ENCODE measurements at regions not wholly inside any gene's neighbourhood (a gene's known extent, or its start where the extent isn't known, plus 50 kb on each side); places are given as distances from the start of the nearest gene placed in this dataset.
"Not testable (repeated sequence)": the region's sequence is repeated elsewhere in the genome, so short reads cannot be mapped to it uniquely, and the experiment has no call there.

GRCh38 chr11:42873800-42874405 lies 437.9 kb upstream of the API5 start:
- H3K4me3 ChIP-seq (ENCODE audit: low read length in 2 of 2); H3K36me3 ChIP-seq (ENCODE audit: control insufficient read depth in 2 of 2, insufficient read depth in 2 of 2, low read length in 1 of 2); H3K27ac ChIP-seq (ENCODE audit: low read depth in 1 of 2, low read length in 1 of 2); H3K9me3 ChIP-seq (ENCODE audit: control insufficient read depth in 2 of 2, insufficient read depth in 1 of 2, low read length in 1 of 2); H3K27me3 ChIP-seq (ENCODE audit: control insufficient read depth in 2 of 2, insufficient read depth in 1 of 2, low read length in 1 of 2); DNase-seq (ENCODE audit: low read depth in 6 of 9, low spot score in 9 of 9); H3K4me1 ChIP-seq (ENCODE audit: control insufficient read depth in 2 of 2, insufficient read depth in 2 of 2, low read length in 2 of 2): not testable (repeated sequence)
- 97% methylated on average over 23 of the region's 23 CpGs for whole genome bisulfite sequencing

GRCh38 chr11:42881335-42881734 lies 430.5 kb upstream of the API5 start:
- H3K36me3 ChIP-seq (ENCODE audit: control insufficient read depth in 2 of 2, insufficient read depth in 2 of 2, low read length in 1 of 2); H3K27me3 ChIP-seq (ENCODE audit: control insufficient read depth in 2 of 2, insufficient read depth in 1 of 2, low read length in 1 of 2); H3K4me1 ChIP-seq (ENCODE audit: control insufficient read depth in 2 of 2, insufficient read depth in 2 of 2, low read length in 2 of 2); H3K9me3 ChIP-seq (ENCODE audit: control insufficient read depth in 2 of 2, insufficient read depth in 1 of 2, low read length in 1 of 2); H3K4me3 ChIP-seq (ENCODE audit: low read length in 2 of 2); H3K27ac ChIP-seq (ENCODE audit: low read depth in 1 of 2, low read length in 1 of 2); DNase-seq (ENCODE audit: low read depth in 6 of 9, low spot score in 9 of 9): not testable (repeated sequence)
- 91% methylated on average over 17 of the region's 17 CpGs for WGBS

GRCh38 chr11:42890773-42891172 lies 421.0 kb upstream of the API5 start:
- Histone ChIP-seq H3K4me3 (ENCODE audit: low read length in 2 of 2) (no peak overlapping the region), H3K4me1 (ENCODE audit: control insufficient read depth in 2 of 2, insufficient read depth in 2 of 2, low read length in 2 of 2) (no peaks in the 10 kb centered on the region)
- no peak for DNase-seq (ENCODE audit: low read depth in 6 of 9, low spot score in 9 of 9)

GRCh38 chr11:42901084-42901483 lies 410.7 kb upstream of the API5 start:
- DNase-seq (ENCODE audit: low read depth in 6 of 9, low spot score in 9 of 9), result no peak
- WGBS, result 90% methylated on average over 1 of the region's 1 CpG

More at GRCh38 chr11:42890773-42891172, 421.0 kb upstream of the API5 start:
- H3K36me3 ChIP-seq (ENCODE audit: control insufficient read depth in 2 of 2, insufficient read depth in 2 of 2, low read length in 1 of 2), result no peaks in the 10 kb centered on the region
- H3K27ac ChIP-seq (ENCODE audit: low read depth in 1 of 2, low read length in 1 of 2), result no peak overlapping the region
- WGBS, result 87% methylated on average over 2 of the region's 2 CpGs
- H3K27me3 ChIP-seq (ENCODE audit: control insufficient read depth in 2 of 2, insufficient read depth in 1 of 2, low read length in 1 of 2), result no peaks in the 10 kb centered on the region
- no peaks in the 10 kb centered on the region for H3K9me3 ChIP-seq (ENCODE audit: control insufficient read depth in 2 of 2, insufficient read depth in 1 of 2, low read length in 1 of 2)

GRCh38 chr11:42906226-42906625 lies 405.6 kb upstream of the API5 start:
- Histone ChIP-seq H3K9me3 (ENCODE audit: control insufficient read depth in 2 of 2, insufficient read depth in 1 of 2, low read length in 1 of 2) (no peaks in the 10 kb centered on the region), H3K27me3 (ENCODE audit: control insufficient read depth in 2 of 2, insufficient read depth in 1 of 2, low read length in 1 of 2) (no peaks in the 10 kb centered on the region), H3K4me3 (ENCODE audit: low read length in 2 of 2) (no peak overlapping the region), H3K36me3 (ENCODE audit: control insufficient read depth in 2 of 2, insufficient read depth in 2 of 2, low read length in 1 of 2) (no peaks in the 10 kb centered on the region), H3K27ac (ENCODE audit: low read depth in 1 of 2, low read length in 1 of 2) (no peak overlapping the region), H3K4me1 (ENCODE audit: control insufficient read depth in 2 of 2, insufficient read depth in 2 of 2, low read length in 2 of 2) (no peaks in the 10 kb centered on the region)
- WGBS, result 69% methylated on average over 7 of the region's 7 CpGs
- no peak for DNase-seq (ENCODE audit: low read depth in 6 of 9, low spot score in 9 of 9)

More at GRCh38 chr11:42901084-42901483, 410.7 kb upstream of the API5 start:
- Histone ChIP-seq H3K36me3 (ENCODE audit: control insufficient read depth in 2 of 2, insufficient read depth in 2 of 2, low read length in 1 of 2) (no peaks in the 10 kb centered on the region), H3K27me3 (ENCODE audit: control insufficient read depth in 2 of 2, insufficient read depth in 1 of 2, low read length in 1 of 2) (no peaks in the 10 kb centered on the region), H3K27ac (ENCODE audit: low read depth in 1 of 2, low read length in 1 of 2) (no peak overlapping the region), H3K9me3 (ENCODE audit: control insufficient read depth in 2 of 2, insufficient read depth in 1 of 2, low read length in 1 of 2) (no peaks in the 10 kb centered on the region), H3K4me3 (ENCODE audit: low read length in 2 of 2) (no peak overlapping the region), H3K4me1 (ENCODE audit: control insufficient read depth in 2 of 2, insufficient read depth in 2 of 2, low read length in 2 of 2) (no peaks in the 10 kb centered on the region)

GRCh38 chr11:42913731-42914130 lies 398.1 kb upstream of the API5 start:
- H3K4me3 ChIP-seq (ENCODE audit: low read length in 2 of 2), result no peak overlapping the region
- H3K36me3 ChIP-seq (ENCODE audit: control insufficient read depth in 2 of 2, insufficient read depth in 2 of 2, low read length in 1 of 2), result no peaks in the 10 kb centered on the region
- H3K27me3 ChIP-seq (ENCODE audit: control insufficient read depth in 2 of 2, insufficient read depth in 1 of 2, low read length in 1 of 2), result no peaks in the 10 kb centered on the region
- H3K4me1 ChIP-seq (ENCODE audit: control insufficient read depth in 2 of 2, insufficient read depth in 2 of 2, low read length in 2 of 2), result no peaks in the 10 kb centered on the region
- H3K27ac ChIP-seq (ENCODE audit: low read depth in 1 of 2, low read length in 1 of 2), result no peak overlapping the region
- DNase-seq (ENCODE audit: low read depth in 6 of 9, low spot score in 9 of 9), result no peak
- H3K9me3 ChIP-seq (ENCODE audit: control insufficient read depth in 2 of 2, insufficient read depth in 1 of 2, low read length in 1 of 2), result no peaks in the 10 kb centered on the region
- WGBS, result 87% methylated on average over 2 of the region's 2 CpGs

- Histone ChIP-seq H3K4me1 (ENCODE audit: control insufficient read depth in 2 of 2, insufficient read depth in 2 of 2, low read length in 2 of 2) (no peaks in the 10 kb centered on the region), H3K4me3 (ENCODE audit: low read length in 2 of 2) (no peak overlapping the region), H3K27ac (ENCODE audit: low read depth in 1 of 2, low read length in 1 of 2) (no peak overlapping the region), H3K36me3 (ENCODE audit: control insufficient read depth in 2 of 2, insufficient read depth in 2 of 2, low read length in 1 of 2) (no peaks in the 10 kb centered on the region), H3K27me3 (ENCODE audit: control insufficient read depth in 2 of 2, insufficient read depth in 1 of 2, low read length in 1 of 2) (no peaks in the 10 kb centered on the region), H3K9me3 (ENCODE audit: control insufficient read depth in 2 of 2, insufficient read depth in 1 of 2, low read length in 1 of 2) (peaks cover 0 to 9% of the 10 kb centered on the region in 2 donors)
- WGBS, result 69% methylated on average over 3 of the region's 3 CpGs
- DNase-seq (ENCODE audit: low read depth in 6 of 9, low spot score in 9 of 9), result no peak
Observed at GRCh38 chr11:42923651-42924050, 388.1 kb upstream of the API5 start.

GRCh38 chr11:42925916-42926315 lies 385.9 kb upstream of the API5 start:
- Histone ChIP-seq H3K9me3 (ENCODE audit: control insufficient read depth in 2 of 2, insufficient read depth in 1 of 2, low read length in 1 of 2) (peaks cover 0 to 10% of the 10 kb centered on the region in 2 donors), H3K27ac (ENCODE audit: low read depth in 1 of 2, low read length in 1 of 2) (no peak overlapping the region), H3K4me1 (ENCODE audit: control insufficient read depth in 2 of 2, insufficient read depth in 2 of 2, low read length in 2 of 2) (no peaks in the 10 kb centered on the region), H3K36me3 (ENCODE audit: control insufficient read depth in 2 of 2, insufficient read depth in 2 of 2, low read length in 1 of 2) (no peaks in the 10 kb centered on the region), H3K27me3 (ENCODE audit: control insufficient read depth in 2 of 2, insufficient read depth in 1 of 2, low read length in 1 of 2) (no peaks in the 10 kb centered on the region), H3K4me3 (ENCODE audit: low read length in 2 of 2) (no peak overlapping the region)
- no peak for DNase-seq (ENCODE audit: low read depth in 6 of 9, low spot score in 9 of 9)
- WGBS, result 98% methylated on average over 3 of the region's 3 CpGs

- Histone ChIP-seq H3K4me3 (ENCODE audit: low read length in 2 of 2) (no peak overlapping the region), H3K27ac (ENCODE audit: low read depth in 1 of 2, low read length in 1 of 2) (no peak overlapping the region), H3K9me3 (ENCODE audit: control insufficient read depth in 2 of 2, insufficient read depth in 1 of 2, low read length in 1 of 2) (no peaks in the 10 kb centered on the region), H3K27me3 (ENCODE audit: control insufficient read depth in 2 of 2, insufficient read depth in 1 of 2, low read length in 1 of 2) (no peaks in the 10 kb centered on the region), H3K4me1 (ENCODE audit: control insufficient read depth in 2 of 2, insufficient read depth in 2 of 2, low read length in 2 of 2) (no peaks in the 10 kb centered on the region), H3K36me3 (ENCODE audit: control insufficient read depth in 2 of 2, insufficient read depth in 2 of 2, low read length in 1 of 2) (no peaks in the 10 kb centered on the region)
- no peak for DNase-seq (ENCODE audit: low read depth in 6 of 9, low spot score in 9 of 9)
- 81% methylated on average over 3 of the region's 3 CpGs for WGBS
Observed at GRCh38 chr11:42947405-42947804, 364.4 kb upstream of the API5 start.
